Left colon (tissue), 2 donors: ENCODE measurements at regions not wholly inside any gene's neighbourhood (a gene's known extent, or its start where the extent isn't known, plus 50 kb on each side); places are given as distances from the start of the nearest gene placed in this dataset.

ENCODE experiments used
- ATAC-seq: fragments of 200-7000 bp; cut with Tn5 transposase; one replicate; pipeline ENCODE4 v1.9.1; 2020; ENCODE audit warnings: mild to moderate bottlenecking, moderate library complexity
- DNase-seq, 2 donors: peaks; one replicate each; pipeline ENCODE4 v3.0.0-alpha.2; 2020
- intact Hi-C, 2 donors: fragments of 100-400 bp; cut with DNase I in 1 of 2; cut with micrococcal nuclease in 1 of 2; formaldehyde crosslinking; loops; one replicate each; pipeline versions ENCODE4 v1.11.2 to v1.14.0; 2022; cut with DNase I, micrococcal nuclease
- donor health status: DM: no; HTN: no; CAD: no.
- donor health status: DM: yes; HTN: yes; CAD: no.

- intact Hi-C loops = no loop called here
- ATAC-seq (no peak), DNase-seq (no peak)
Observed at GRCh38 chr4:96152824-96153223, 312.9 kb downstream of the PDHA2 start.

GRCh38 chr4:96154676-96155075 lies 314.8 kb downstream of the PDHA2 start:
- no peak for ATAC-seq
- intact Hi-C loops = no loop called here
- no peak for DNase-seq

- intact Hi-C loops = no loop called here
- ATAC-seq = no peak
Observed at GRCh38 chr4:96162636-96163035, 322.7 kb downstream of the PDHA2 start.

GRCh38 chr4:96164814-96165351 lies 325.0 kb downstream of the PDHA2 start:
- intact Hi-C loops = no loop called here

More at GRCh38 chr4:96162636-96163035, 322.7 kb downstream of the PDHA2 start:
- DNase-seq = no peak

GRCh38 chr4:96166806-96167205 lies 326.9 kb downstream of the PDHA2 start:
- no peak for ATAC-seq
- intact Hi-C loops = no loop called here
- DNase-seq = no peak

More at GRCh38 chr4:96164814-96165351, 325.0 kb downstream of the PDHA2 start:
- ATAC-seq = no peak
- no peak for DNase-seq

GRCh38 chr4:96170198-96170597 lies 330.3 kb downstream of the PDHA2 start:
- no peak for ATAC-seq
- intact Hi-C loops = no loop called here
- no peak for DNase-seq

- ATAC-seq (no peak), DNase-seq (no peak)
- intact Hi-C loops = no loop called here
Observed at GRCh38 chr4:96173756-96174155, 333.9 kb downstream of the PDHA2 start.

GRCh38 chr4:96175871-96176270 lies 336.0 kb downstream of the PDHA2 start:
- ATAC-seq = no peak
- intact Hi-C loops = no loop called here
- no peak for DNase-seq

GRCh38 chr4:96183611-96184010 lies 343.7 kb downstream of the PDHA2 start:
- DNase-seq (no peak), ATAC-seq (no peak)
- intact Hi-C loops = no loop called here

- no peak for ATAC-seq
- no peak for DNase-seq
- intact Hi-C loops = no loop called here
Observed at GRCh38 chr4:96186593-96186992, 346.7 kb downstream of the PDHA2 start.

GRCh38 chr4:96189761-96190160 lies 349.9 kb downstream of the PDHA2 start:
- DNase-seq (no peak), ATAC-seq (no peak)
- intact Hi-C loops = no loop called here

GRCh38 chr4:96193061-96193460 lies 353.2 kb downstream of the PDHA2 start:
- intact Hi-C loops = no loop called here
- DNase-seq (no peak), ATAC-seq (no peak)

GRCh38 chr4:96194993-96195392 lies 355.1 kb downstream of the PDHA2 start:
- DNase-seq (no peak), ATAC-seq (no peak)
- intact Hi-C loops = no loop called here

GRCh38 chr4:96205143-96205936 lies 365.4 kb downstream of the PDHA2 start:
- intact Hi-C loops = no loop called here
- no peak for ATAC-seq
- DNase-seq = no peak

- ATAC-seq = no peak
- intact Hi-C loops = no loop called here
- no peak for DNase-seq
Observed at GRCh38 chr4:96227515-96227914, 387.6 kb downstream of the PDHA2 start.

GRCh38 chr4:96228463-96228862 lies 388.6 kb downstream of the PDHA2 start:
- intact Hi-C loops = no loop called here
- ATAC-seq (no peak), DNase-seq (no peak)

- ATAC-seq (no peak), DNase-seq (no peak)
- intact Hi-C loops = no loop called here
Observed at GRCh38 chr4:96240041-96240440, 400.1 kb downstream of the PDHA2 start.

GRCh38 chr4:96241819-96242218 lies 401.9 kb downstream of the PDHA2 start:
- ATAC-seq (no peak), DNase-seq (no peak)
- intact Hi-C loops = no loop called here

GRCh38 chr4:96247096-96247495 lies 407.2 kb downstream of the PDHA2 start:
- no peak for ATAC-seq
- intact Hi-C loops = no loop called here
- no peak for DNase-seq

GRCh38 chr4:96248225-96248624 lies 408.3 kb downstream of the PDHA2 start:
- intact Hi-C loops = no loop called here
- ATAC-seq (no peak), DNase-seq (no peak)
